ENCODE measurements at regions not wholly inside any gene's neighbourhood (a gene's known extent, or its start where the extent isn't known, plus 50 kb on each side); places are given as distances from the start of the nearest gene placed in this dataset.

- no peaks in the 10 kb centered on the region for H3K4me1 ChIP-seq
Measured at GRCh38 chr4:136861091-136861490, 671.2 kb downstream of the PCDH18 start.

DNA sequence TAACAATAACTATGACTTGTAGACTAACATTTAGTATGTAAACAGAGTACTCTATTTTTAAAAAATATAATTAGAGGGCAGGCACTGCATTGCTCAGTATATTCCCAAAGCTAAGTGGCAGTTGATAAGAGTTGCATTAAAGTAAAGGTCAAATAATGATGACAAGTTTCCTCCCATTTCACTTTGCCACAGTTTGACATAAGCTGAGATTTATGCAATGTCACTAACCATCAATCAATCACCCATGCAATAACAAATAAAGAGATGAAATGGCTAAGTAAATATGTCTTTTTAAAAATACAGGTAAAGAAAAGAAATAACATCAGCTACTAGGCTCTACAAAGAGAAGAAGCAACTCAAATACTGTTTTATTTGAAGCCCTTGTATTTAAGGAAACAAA, 673.4 kb downstream of the PCDH18 start:
- no peak overlapping the region for H3K27ac ChIP-seq
- ATAC-seq, result no peak
- H3K4me1 ChIP-seq, result no peaks in the 10 kb centered on the region
- TF ChIP-seq, protein P1, sequence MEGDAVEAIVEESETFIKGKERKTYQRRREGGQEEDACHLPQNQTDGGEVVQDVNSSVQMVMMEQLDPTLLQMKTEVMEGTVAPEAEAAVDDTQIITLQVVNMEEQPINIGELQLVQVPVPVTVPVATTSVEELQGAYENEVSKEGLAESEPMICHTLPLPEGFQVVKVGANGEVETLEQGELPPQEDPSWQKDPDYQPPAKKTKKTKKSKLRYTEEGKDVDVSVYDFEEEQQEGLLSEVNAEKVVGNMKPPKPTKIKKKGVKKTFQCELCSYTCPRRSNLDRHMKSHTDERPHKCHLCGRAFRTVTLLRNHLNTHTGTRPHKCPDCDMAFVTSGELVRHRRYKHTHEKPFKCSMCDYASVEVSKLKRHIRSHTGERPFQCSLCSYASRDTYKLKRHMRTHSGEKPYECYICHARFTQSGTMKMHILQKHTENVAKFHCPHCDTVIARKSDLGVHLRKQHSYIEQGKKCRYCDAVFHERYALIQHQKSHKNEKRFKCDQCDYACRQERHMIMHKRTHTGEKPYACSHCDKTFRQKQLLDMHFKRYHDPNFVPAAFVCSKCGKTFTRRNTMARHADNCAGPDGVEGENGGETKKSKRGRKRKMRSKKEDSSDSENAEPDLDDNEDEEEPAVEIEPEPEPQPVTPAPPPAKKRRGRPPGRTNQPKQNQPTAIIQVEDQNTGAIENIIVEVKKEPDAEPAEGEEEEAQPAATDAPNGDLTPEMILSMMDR (IDR thresholded peaks at IDR 0.05), result no peak
- no peak for TF ChIP-seq POLR2A (IDR thresholded peaks at IDR 0.05)
- no peaks in the 10 kb centered on the region for H3K36me3 ChIP-seq
- no peak overlapping the region for H3K4me3 ChIP-seq
- H3K9me3 ChIP-seq, result no peaks in the 10 kb centered on the region
- intact Hi-C loops (cut with DNase I), result no loop called here
- DNase-seq, result no peak
- no peaks in the 10 kb centered on the region for H3K27me3 ChIP-seq

More at GRCh38 chr4:136861091-136861490, 671.2 kb downstream of the PCDH18 start:
- Histone ChIP-seq H3K4me3 (no peak overlapping the region), H3K27ac (no peak overlapping the region), H3K36me3 (no peaks in the 10 kb centered on the region), H3K27me3 (no peaks in the 10 kb centered on the region), H3K9me3 (no peaks in the 10 kb centered on the region)
- no peak for ATAC-seq
- DNase-seq, result no peak
- intact Hi-C loops (cut with DNase I), result no loop called here
- WGBS (ENCODE audit: insufficient coverage, low coverage, low lambda C conversion rate, missing lambda C conversion rate), result 39% methylated on average over 2 of the region's 2 CpGs
- TF ChIP-seq, protein P1 (IDR thresholded peaks at IDR 0.05), result no peak
- TF ChIP-seq POLR2A (IDR thresholded peaks at IDR 0.05), result no peak

DNA sequence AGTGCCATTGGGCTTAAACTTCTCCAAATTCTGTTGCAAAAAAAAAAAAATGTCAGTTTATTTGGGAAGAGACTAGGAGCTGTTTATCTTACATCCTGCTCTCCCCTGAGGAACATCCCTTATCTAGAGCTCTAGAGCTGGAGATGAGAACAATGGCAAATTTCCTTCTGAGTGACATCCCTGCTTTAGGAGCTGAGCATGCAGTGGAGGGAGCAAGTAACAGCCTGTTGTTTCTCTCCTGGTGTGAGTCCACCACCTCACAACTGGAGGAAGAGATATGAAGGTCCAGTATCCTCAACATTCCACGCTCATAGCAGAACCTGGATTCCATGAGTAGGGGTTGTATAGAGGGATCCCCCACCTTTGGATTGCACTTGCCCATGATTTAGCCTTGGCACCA, 676.4 kb downstream of the PCDH18 start:
- no peak for ATAC-seq
- H3K9me3 ChIP-seq, result no peaks in the 10 kb centered on the region

GRCh38 chr4:136850446-136850845, 681.8 kb downstream of the PCDH18 start:
- no peaks in the 10 kb centered on the region for H3K27me3 ChIP-seq
- 37% methylated on average over 2 of the region's 2 CpGs for WGBS (ENCODE audit: insufficient coverage, low coverage, low lambda C conversion rate, missing lambda C conversion rate)

More for the DNA sequence above, 676.4 kb downstream of the PCDH18 start:
- H3K36me3 ChIP-seq, result no peaks in the 10 kb centered on the region
- no peak overlapping the region for H3K27ac ChIP-seq
- TF ChIP-seq POLR2A (IDR thresholded peaks at IDR 0.05), result no peak
- TF ChIP-seq, protein P1 (IDR thresholded peaks at IDR 0.05), result no peak
- no peaks in the 10 kb centered on the region for H3K27me3 ChIP-seq
- no peak overlapping the region for H3K4me3 ChIP-seq
- 60% methylated on average over 1 of the region's 1 CpG for WGBS (ENCODE audit: insufficient coverage, low coverage, low lambda C conversion rate, missing lambda C conversion rate)
- intact Hi-C loops (cut with DNase I), result no loop called here
- no peak for DNase-seq
- no peaks in the 10 kb centered on the region for H3K4me1 ChIP-seq

More at GRCh38 chr4:136850446-136850845, 681.8 kb downstream of the PCDH18 start:
- DNase-seq (no peak), ATAC-seq (no peak)
- H3K9me3 ChIP-seq, result no peaks in the 10 kb centered on the region
- intact Hi-C loops (cut with DNase I), result no loop called here
- H3K4me1 ChIP-seq, result no peaks in the 10 kb centered on the region
- no peak overlapping the region for H3K4me3 ChIP-seq
- TF ChIP-seq, protein P1 (IDR thresholded peaks at IDR 0.05), result no peak
- TF ChIP-seq POLR2A (IDR thresholded peaks at IDR 0.05), result no peak
- H3K36me3 ChIP-seq, result no peaks in the 10 kb centered on the region
- H3K27ac ChIP-seq, result no peak overlapping the region
